Ovary (tissue), 7 donors: ENCODE measurements at regions not wholly inside any gene's neighbourhood (a gene's known extent, or its start where the extent isn't known, plus 50 kb on each side); places are given as distances from the start of the nearest gene placed in this dataset.

ENCODE experiments used
- DNase-seq, 5 donors: peaks; one replicate each; pipeline ENCODE4 v3.0.0-alpha.2; 2019 to 2020
- H3K27ac ChIP-seq, 2 donors: fragments of 200-600 bp; one replicate each; pipeline versions ENCODE4 v1.5.1 to v1.8.0; 2019 to 2022
- H3K27me3 ChIP-seq: fragments of 200-600 bp; one replicate; pipeline ENCODE4 v1.8.0; 2022
- H3K36me3 ChIP-seq: fragments of 200-600 bp; sonication (generic); one replicate; pipeline ENCODE4 v1.5.1; 2019
- H3K4me1 ChIP-seq: one replicate; pipeline ENCODE4 v1.8.1; 2013; ENCODE audit warnings: mild to moderate bottlenecking, moderate library complexity; ENCODE audit not compliant: insufficient read depth
- H3K4me3 ChIP-seq: fragments of 200-600 bp; sonication (generic); one replicate; pipeline ENCODE4 v1.5.1; 2017
- H3K9me3 ChIP-seq, 2 donors: fragments of 200-600 bp in 1 of 2; sonication (generic) in 1 of 2; one replicate each; pipeline versions ENCODE4 v1.5.1 to v1.8.1; 2013 to 2019; ENCODE audit warnings: mild to moderate bottlenecking in 1 of 2, moderate library complexity in 1 of 2
- CTCF ChIP-seq, 3 donors: fragments of 450-650 bp in 2 of 3; fragments of 200-600 bp in 1 of 3; IDR thresholded peaks; one replicate each; pipeline versions ENCODE4 v1.5.1 to v1.8.0; 2016 to 2022; ENCODE audit warnings: antibody characterized with exemption in 3 of 3, mild to moderate bottlenecking in 1 of 3
- EP300 ChIP-seq: sonication (generic); formaldehyde crosslinking; IDR thresholded peaks from one replicate; pipeline ENCODE4 v1.6.1; 2017; ENCODE audit warnings: antibody characterized with exemption
- POLR2A ChIP-seq: fragments of 450-650 bp; IDR thresholded peaks from one replicate; pipeline ENCODE4 v1.6.1; 2017; ENCODE audit warnings: antibody characterized with exemption, mild to moderate bottlenecking, moderate library complexity
- WGBS, 3 donors: extraction: QIAGEN DNeasy Blood & Tissue Kit in 1 of 3; methylation state at CpG; one replicate each; pipeline versions ENCODE4 v1.1.5 to v1.1.7; 2013 to 2017; 5-methylcytosine and 5-hydroxymethylcytosine counted together
- intact Hi-C, 4 donors: fragments of 100-400 bp; cut with DNase I; formaldehyde crosslinking; loops; one replicate each; pipeline versions ENCODE4 v1.11.0 to v1.15.1; 2022 to 2023
- donor health status: DM: no; HTN: no; CAD: no; lungs with moderate emphysema.
- donor health status: DM: no; HTN: no; CAD: no.
- donor health status: Bipolar disorder and iron deficiency.
- donor health status: DM: no; HTN: no; CAD: no.
- donor health status: DM: yes; HTN: yes; CAD: no.

DNA sequence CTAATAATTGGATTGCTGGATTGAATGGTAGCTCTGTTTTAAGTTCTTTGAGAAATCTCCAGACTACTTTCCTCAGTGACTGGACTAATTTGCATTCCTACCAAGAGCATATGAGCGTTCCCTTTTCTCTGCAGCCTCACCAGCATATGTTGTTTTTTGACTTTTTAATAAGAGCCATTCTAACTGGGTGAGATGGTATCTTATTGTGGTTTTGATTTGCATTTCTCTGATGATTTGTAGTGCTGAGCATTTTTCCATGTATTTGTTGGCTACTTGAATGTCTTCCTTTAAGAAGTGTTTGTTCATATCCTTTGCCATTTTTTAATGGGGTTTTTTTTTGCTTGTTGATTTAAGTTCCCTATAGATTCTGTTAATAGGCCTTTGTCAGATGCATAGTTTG is 94.7 kb upstream of the AHI1 start:
- WGBS, 3 donors = 82 to 91% (median 85%) methylated on average over 1 of the region's 1 CpG
- H3K27ac ChIP-seq = no peak overlapping the region
- DNase-seq = no peak
- TF ChIP-seq POLR2A = no peak
- TF ChIP-seq EP300 = no peak
- intact Hi-C loops = no loop called here
- H3K4me3 ChIP-seq = no peak overlapping the region
- H3K36me3 ChIP-seq = no peaks in the 10 kb centered on the region
- H3K9me3 ChIP-seq = no peaks in the 10 kb centered on the region
- H3K4me1 ChIP-seq = no peaks in the 10 kb centered on the region
- no peaks in the 10 kb centered on the region for H3K27me3 ChIP-seq

DNA sequence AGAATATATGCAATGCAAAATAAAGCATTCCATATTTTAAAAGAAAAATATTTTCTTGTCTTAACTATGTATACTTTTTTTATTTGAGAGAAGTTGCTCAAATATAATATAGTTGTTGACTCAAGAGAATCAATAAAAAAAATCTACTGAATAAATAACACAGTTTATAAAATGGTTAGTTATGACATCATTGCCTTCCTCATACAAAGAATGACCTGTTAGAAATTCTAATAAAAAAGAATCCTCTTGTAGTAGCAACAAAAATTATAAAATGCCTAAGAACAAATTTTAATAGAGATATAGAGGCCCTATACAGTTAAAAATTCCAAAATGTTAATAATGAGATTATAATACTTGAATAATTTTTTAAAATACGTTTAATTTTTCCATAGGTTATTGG is 96.5 kb upstream of the AHI1 start:
- DNase-seq = no peak
- no peaks in the 10 kb centered on the region for H3K27me3 ChIP-seq
- H3K36me3 ChIP-seq = no peaks in the 10 kb centered on the region
- TF ChIP-seq CTCF (IDR thresholded peaks at IDR 0.05) (no peak), POLR2A (no peak), EP300 (no peak)
- no peaks in the 10 kb centered on the region for H3K4me1 ChIP-seq
- WGBS, 3 donors = 95 to 97% (median 96%) methylated on average over 1 of the region's 1 CpG
- no peak overlapping the region for H3K4me3 ChIP-seq
- H3K9me3 ChIP-seq = no peaks in the 10 kb centered on the region
- intact Hi-C loops = no loop called here
- H3K27ac ChIP-seq = no peak overlapping the region

GRCh38 chr6:135600086-135600702 is 102.7 kb upstream of the AHI1 start:
- Histone ChIP-seq H3K27me3 (no peaks in the 10 kb centered on the region), H3K9me3 (no peaks in the 10 kb centered on the region), H3K36me3 (no peaks in the 10 kb centered on the region), H3K4me3 (no peak overlapping the region), H3K4me1 (no peaks in the 10 kb centered on the region), H3K27ac (no peak overlapping the region)
- peak in 1 of 5 donors; percentile 22 for DNase-seq
- intact Hi-C loops = no loop called here
- TF ChIP-seq CTCF (IDR thresholded peaks at IDR 0.05) = no peak
- no peak for TF ChIP-seq EP300
- no peak for TF ChIP-seq POLR2A
- 82 to 83% (median 83%) methylated on average over 5 of the region's 5 CpGs for WGBS, 3 donors

GRCh38 chr6:135600931-135601330 is 103.4 kb upstream of the AHI1 start:
- DNase-seq = no peak
- intact Hi-C loops = no loop called here
- 87 to 93% (median 92%) methylated on average over 4 of the region's 4 CpGs for WGBS, 3 donors
- H3K4me1 ChIP-seq = no peaks in the 10 kb centered on the region
- H3K27me3 ChIP-seq = no peaks in the 10 kb centered on the region
- no peak overlapping the region for H3K4me3 ChIP-seq
- TF ChIP-seq CTCF (IDR thresholded peaks at IDR 0.05) = no peak
- no peak overlapping the region for H3K27ac ChIP-seq
- H3K36me3 ChIP-seq = no peaks in the 10 kb centered on the region
- H3K9me3 ChIP-seq = no peaks in the 10 kb centered on the region

GRCh38 chr6:135601857-135602256 is 104.3 kb upstream of the AHI1 start:
- H3K27ac ChIP-seq = no peak overlapping the region
- intact Hi-C loops = no loop called here
- H3K9me3 ChIP-seq = no peaks in the 10 kb centered on the region
- no peak for DNase-seq
- TF ChIP-seq POLR2A (no peak), EP300 (no peak), CTCF (IDR thresholded peaks at IDR 0.05) (no peak)
- no peaks in the 10 kb centered on the region for H3K4me1 ChIP-seq
- H3K4me3 ChIP-seq = no peak overlapping the region
- H3K36me3 ChIP-seq = no peaks in the 10 kb centered on the region
- H3K27me3 ChIP-seq = no peaks in the 10 kb centered on the region
